ENCODE measurements at regions not wholly inside any gene's neighbourhood (a gene's known extent, or its start where the extent isn't known, plus 50 kb on each side); places are given as distances from the start of the nearest gene placed in this dataset.

- TF ChIP-seq PBX3 (IDR thresholded peaks at IDR 0.05; ENCODE audit: insufficient replicate concordance, low read depth, low read length) = no peak
- TF ChIP-seq ZSCAN29 (IDR thresholded peaks at IDR 0.05) = no peak
- no peak for TF ChIP-seq CTCF (IDR thresholded peaks at IDR 0.05 in 2 of 3, conservative IDR thresholded peaks at IDR 0.05 in 1 of 3; ENCODE audit: control insufficient read depth in 2 of 3, extremely low read depth in 1 of 3, insufficient read depth in 1 of 3, low read depth in 3 of 3, low read length in 3 of 3)
- TF ChIP-seq GABPA (IDR thresholded peaks at IDR 0.05; ENCODE audit: low read depth) = no peak
- no peak for TF ChIP-seq ZBTB40 (IDR thresholded peaks at IDR 0.05; ENCODE audit: borderline replicate concordance)
- TF ChIP-seq POLR2AphosphoS2 (IDR thresholded peaks at IDR 0.05; ENCODE audit: low read depth, low read length) = no peak
- TF ChIP-seq CHD4 (IDR thresholded peaks at IDR 0.05) = no peak
- TF ChIP-seq SMC3 (IDR thresholded peaks at IDR 0.05; ENCODE audit: borderline replicate concordance, low read length) = no peak
These were observed 50.8 kb upstream of the INCENP start for GRCh38 chr11:62073061-62073460.
